HEK293T (cell line): ENCODE measurements at regions not wholly inside any gene's neighbourhood (a gene's known extent, or its start where the extent isn't known, plus 50 kb on each side); places are given as distances from the start of the nearest gene placed in this dataset.

ENCODE experiments used
- FOXK2 ChIP-seq: fragments of 450-650 bp; IDR thresholded peaks from 2 replicates; pipeline ENCODE4 v1.6.1; 2016; ENCODE audit warnings: mild to moderate bottlenecking
- FOXM1 ChIP-seq: fragments of 450-650 bp; IDR thresholded peaks from 2 replicates; pipeline ENCODE4 v1.6.1; 2017; ENCODE audit warnings: mild to moderate bottlenecking, borderline replicate concordance
- L3MBTL2 ChIP-seq: fragments of 450-650 bp; conservative IDR thresholded peaks from 2 replicates; pipeline ENCODE4 v1.6.1; 2016; ENCODE audit warnings: mild to moderate bottlenecking
- NFRKB ChIP-seq: fragments of 450-650 bp; IDR thresholded peaks from 2 replicates; pipeline ENCODE4 v1.6.1; 2016; ENCODE audit warnings: mild to moderate bottlenecking, moderate library complexity
- PKNOX1 ChIP-seq: fragments of 450-650 bp; IDR thresholded peaks from 2 replicates; pipeline ENCODE4 v1.6.1; 2016
- SP1 ChIP-seq: fragments of 450-650 bp; IDR thresholded peaks from 2 replicates; pipeline ENCODE4 v1.6.1; 2017

GRCh38 chr20:63117151-63117550, 98.8 kb downstream of the YTHDF1 start:
- TF ChIP-seq NFRKB, result no peak
- TF ChIP-seq FOXK2, result no peak
- no peak for TF ChIP-seq FOXM1
- TF ChIP-seq L3MBTL2, result no peak
- no peak for TF ChIP-seq SP1
- no peak for TF ChIP-seq PKNOX1
